ENCODE measurements at regions not wholly inside any gene's neighbourhood (a gene's known extent, or its start where the extent isn't known, plus 50 kb on each side); places are given as distances from the start of the nearest gene placed in this dataset.

- Histone ChIP-seq H3K27me3 (ENCODE audit: control insufficient read depth, extremely low read depth, insufficient read depth, low read length) (no peaks in the 10 kb centered on the region), H3K36me3 (ENCODE audit: control insufficient read depth in 2 of 2, extremely low read depth in 1 of 2, insufficient read depth in 2 of 2, low read length in 2 of 2) (no peaks in the 10 kb centered on the region), H3K9me3 (ENCODE audit: control insufficient read depth, low read depth, low read length) (no peaks in the 10 kb centered on the region), H3K4me1 (ENCODE audit: control insufficient read depth, extremely low read depth, insufficient read depth, low read length) (no peaks in the 10 kb centered on the region), H3K9ac (ENCODE audit: control insufficient read depth, extremely low read depth, insufficient read depth, low read length) (no peak overlapping the region), H4K20me1 (ENCODE audit: control insufficient read depth, extremely low read depth, insufficient read depth, low read length) (no peaks in the 10 kb centered on the region), H3K4me3 (ENCODE audit: control insufficient read depth in 2 of 3, extremely low read depth in 1 of 3, insufficient read depth in 2 of 3, low read depth in 1 of 3, low read length in 3 of 3) (no peak overlapping the region), H2AFZ (ENCODE audit: control insufficient read depth, low read length) (no peak overlapping the region), H3K4me2 (ENCODE audit: control insufficient read depth, extremely low read depth, insufficient read depth, low read depth, low read length) (no peak overlapping the region), H3K27ac (ENCODE audit: control insufficient read depth, insufficient read depth, low read length) (no peak overlapping the region), H3K9me1 (ENCODE audit: control insufficient read depth, extremely low read depth, insufficient read depth, low read length) (no peaks in the 10 kb centered on the region), H3K79me2 (ENCODE audit: control insufficient read depth, insufficient read depth, low read length) (no peaks in the 10 kb centered on the region)
- no peak for FAIRE-seq
- TF ChIP-seq, protein P1, sequence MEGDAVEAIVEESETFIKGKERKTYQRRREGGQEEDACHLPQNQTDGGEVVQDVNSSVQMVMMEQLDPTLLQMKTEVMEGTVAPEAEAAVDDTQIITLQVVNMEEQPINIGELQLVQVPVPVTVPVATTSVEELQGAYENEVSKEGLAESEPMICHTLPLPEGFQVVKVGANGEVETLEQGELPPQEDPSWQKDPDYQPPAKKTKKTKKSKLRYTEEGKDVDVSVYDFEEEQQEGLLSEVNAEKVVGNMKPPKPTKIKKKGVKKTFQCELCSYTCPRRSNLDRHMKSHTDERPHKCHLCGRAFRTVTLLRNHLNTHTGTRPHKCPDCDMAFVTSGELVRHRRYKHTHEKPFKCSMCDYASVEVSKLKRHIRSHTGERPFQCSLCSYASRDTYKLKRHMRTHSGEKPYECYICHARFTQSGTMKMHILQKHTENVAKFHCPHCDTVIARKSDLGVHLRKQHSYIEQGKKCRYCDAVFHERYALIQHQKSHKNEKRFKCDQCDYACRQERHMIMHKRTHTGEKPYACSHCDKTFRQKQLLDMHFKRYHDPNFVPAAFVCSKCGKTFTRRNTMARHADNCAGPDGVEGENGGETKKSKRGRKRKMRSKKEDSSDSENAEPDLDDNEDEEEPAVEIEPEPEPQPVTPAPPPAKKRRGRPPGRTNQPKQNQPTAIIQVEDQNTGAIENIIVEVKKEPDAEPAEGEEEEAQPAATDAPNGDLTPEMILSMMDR (optimal IDR thresholded peaks at IDR 0.05 in 1 of 3, IDR thresholded peaks at IDR 0.05 in 1 of 3, conservative IDR thresholded peaks at IDR 0.05 in 1 of 3; ENCODE audit: extremely low read depth in 1 of 3, insufficient read depth in 2 of 3, low read length in 3 of 3), result no peak
- TF ChIP-seq EZH2 (IDR thresholded peaks at IDR 0.05; ENCODE audit: low read length), result no peak
- dilution Hi-C loops (cut with MboI; ENCODE audit: extremely low pct_ligation_motif_present, low sequenced_read_pairs), result no loop called here
- DNase-seq (ENCODE audit: low read depth, low spot score), result no peak
Observed at GRCh38 chr3:144770915-144771351, 799.3 kb downstream of the DIPK2A start.

- no peak overlapping the region for H3K4me2 ChIP-seq (ENCODE audit: control insufficient read depth, extremely low read depth, insufficient read depth, low read depth, low read length)
- no peaks in the 10 kb centered on the region for H3K36me3 ChIP-seq (ENCODE audit: control insufficient read depth in 2 of 2, extremely low read depth in 1 of 2, insufficient read depth in 2 of 2, low read length in 2 of 2)
Observed at GRCh38 chr3:144771381-144771870, 799.8 kb downstream of the DIPK2A start.

More at GRCh38 chr3:144771381-144771870, 799.8 kb downstream of the DIPK2A start:
- H2AFZ ChIP-seq (ENCODE audit: control insufficient read depth, low read length), result no peak overlapping the region
- TF ChIP-seq, protein P1 (optimal IDR thresholded peaks at IDR 0.05 in 1 of 3, IDR thresholded peaks at IDR 0.05 in 1 of 3, conservative IDR thresholded peaks at IDR 0.05 in 1 of 3; ENCODE audit: extremely low read depth in 1 of 3, insufficient read depth in 2 of 3, low read length in 3 of 3), result no peak
- no peak for TF ChIP-seq EZH2 (IDR thresholded peaks at IDR 0.05; ENCODE audit: low read length)
- H3K4me3 ChIP-seq (ENCODE audit: control insufficient read depth in 2 of 3, extremely low read depth in 1 of 3, insufficient read depth in 2 of 3, low read depth in 1 of 3, low read length in 3 of 3), result no peak overlapping the region
- no peaks in the 10 kb centered on the region for H3K79me2 ChIP-seq (ENCODE audit: control insufficient read depth, insufficient read depth, low read length)
- H3K9me1 ChIP-seq (ENCODE audit: control insufficient read depth, extremely low read depth, insufficient read depth, low read length), result no peaks in the 10 kb centered on the region
- DNase-seq (ENCODE audit: low read depth, low spot score), result no peak
- no peak overlapping the region for H3K9ac ChIP-seq (ENCODE audit: control insufficient read depth, extremely low read depth, insufficient read depth, low read length)
- no peak for FAIRE-seq
- H4K20me1 ChIP-seq (ENCODE audit: control insufficient read depth, extremely low read depth, insufficient read depth, low read length), result no peaks in the 10 kb centered on the region
- no peaks in the 10 kb centered on the region for H3K27me3 ChIP-seq (ENCODE audit: control insufficient read depth, extremely low read depth, insufficient read depth, low read length)
- H3K4me1 ChIP-seq (ENCODE audit: control insufficient read depth, extremely low read depth, insufficient read depth, low read length), result no peaks in the 10 kb centered on the region
- no peak overlapping the region for H3K27ac ChIP-seq (ENCODE audit: control insufficient read depth, insufficient read depth, low read length)
- dilution Hi-C loops (cut with MboI; ENCODE audit: extremely low pct_ligation_motif_present, low sequenced_read_pairs), result no loop called here
- no peaks in the 10 kb centered on the region for H3K9me3 ChIP-seq (ENCODE audit: control insufficient read depth, low read depth, low read length)
